Panc1 (cell line): ENCODE measurements at regions not wholly inside any gene's neighbourhood (a gene's known extent, or its start where the extent isn't known, plus 50 kb on each side); places are given as distances from the start of the nearest gene placed in this dataset.

Experiments
- ATAC-seq: fragments of 200-7000 bp; cut with Tn5 transposase; 2 replicates; pipeline ENCODE4 v1.9.1; 2020; ENCODE audit warnings: mild to moderate bottlenecking, moderate library complexity
- BruUV-seq: library from RNA; stranded (reverse); fragments of 400-500 nt; replicated peaks from 2 replicates; lab custom pipeline; 2021; lab: Mats Ljungman, UMichigan
- CTCF ChIA-PET: fragments of 300-600 bp; sonication (Branson Sonifier 250); formaldehyde crosslinking; loops from one replicate; lab custom pipeline; 2022; ENCODE audit warnings: antibody characterized with exemption; lab: Charles Lee
- POLR2A ChIA-PET: fragments of 300-600 bp; sonication (Branson Sonifier 250); formaldehyde crosslinking; loops from one replicate; lab custom pipeline; 2022; ENCODE audit warnings: antibody characterized with exemption; lab: Charles Lee
- DNase-seq: peaks from one replicate; pipeline ENCODE4 v3.0.0-alpha.2; 2010; ENCODE audit warnings: low read depth, low spot score
- H3K27ac ChIP-seq: 2 replicates; pipeline ENCODE4 v1.5.1; 2011; ENCODE audit warnings: mild to moderate bottlenecking, low read length, inconsistent platforms
- H3K27me3 ChIP-seq: fragments of 200-500 bp; sonication (Bioruptor generic); 2 replicates; pipeline ENCODE4 v1.6.0; 2014; ENCODE audit warnings: low read length, inconsistent platforms; ENCODE audit not compliant: control insufficient read depth, insufficient read depth
- H3K36me3 ChIP-seq: fragments of 200-500 bp; sonication (Bioruptor generic); 2 replicates; pipeline ENCODE4 v1.5.1; 2014; ENCODE audit warnings: inconsistent platforms, mild to moderate bottlenecking, low read length, moderate library complexity; ENCODE audit not compliant: control insufficient read depth, insufficient read depth
- H3K4me1 ChIP-seq: 2 replicates; pipeline ENCODE4 v1.5.1; 2011; ENCODE audit warnings: inconsistent platforms, mild to moderate bottlenecking, low read length, moderate library complexity; ENCODE audit not compliant: control insufficient read depth, insufficient read depth
- H3K4me3 ChIP-seq, 2 experiments: 2 replicates each; pipeline ENCODE4 v1.5.1; 2011 to 2012; ENCODE audit warnings: low read depth in 2 of 2, low read length in 2 of 2, mild to moderate bottlenecking in 2 of 2, inconsistent platforms in 1 of 2, moderate library complexity in 1 of 2
- H3K9me3 ChIP-seq: fragments of 200-500 bp; sonication (Bioruptor generic); 2 replicates; pipeline ENCODE4 v1.5.1; 2014; ENCODE audit warnings: low read depth, mild to moderate bottlenecking, inconsistent platforms, low read length, moderate library complexity; ENCODE audit not compliant: control insufficient read depth, insufficient read depth
- POLR2AphosphoS5 ChIP-seq: IDR thresholded peaks from 2 replicates; pipeline ENCODE4 v1.6.1; 2012; ENCODE audit warnings: mild to moderate bottlenecking, low read depth, low read length, moderate library complexity
- SIN3A ChIP-seq: IDR thresholded peaks from 2 replicates; pipeline ENCODE4 v1.6.1; 2012; ENCODE audit warnings: low read depth, mild to moderate bottlenecking, low read length, moderate library complexity, borderline replicate concordance; ENCODE audit not compliant: insufficient read depth
- TCF7L2 ChIP-seq: IDR thresholded peaks from 2 replicates; pipeline ENCODE4 v1.6.1; 2011; ENCODE audit warnings: mild to moderate bottlenecking, low read depth, low read length, inconsistent platforms
- in situ Hi-C: cut with HindIII; loops from 2 replicates; pipeline ENCODE4 v1.10.0; 2016; ENCODE audit warnings: low sequenced_read_pairs, low pct_unique_long_range_greater_than_20kb
- intact Hi-C: fragments of 100-400 bp; cut with micrococcal nuclease; formaldehyde crosslinking; loops from one replicate; pipeline ENCODE4 v1.10.0; 2022; ENCODE audit not compliant: unreplicated experiment
- TF ChIP-seq, protein P1 (sequence below), 2 experiments: IDR thresholded peaks; 2 replicates each; pipeline ENCODE4 v1.6.1; 2011 to 2012; ENCODE audit warnings: low read depth in 2 of 2, control low read depth in 1 of 2, low read length in 1 of 2, mild to moderate bottlenecking in 1 of 2, moderate library complexity in 1 of 2; ENCODE audit not compliant: insufficient read depth in 1 of 2
- TF ChIP-seq, protein P2 (sequence below): fragments of 450-650 bp; IDR thresholded peaks from 2 replicates; pipeline ENCODE4 v1.5.1; 2017; ENCODE audit warnings: mild to moderate bottlenecking

DNA sequence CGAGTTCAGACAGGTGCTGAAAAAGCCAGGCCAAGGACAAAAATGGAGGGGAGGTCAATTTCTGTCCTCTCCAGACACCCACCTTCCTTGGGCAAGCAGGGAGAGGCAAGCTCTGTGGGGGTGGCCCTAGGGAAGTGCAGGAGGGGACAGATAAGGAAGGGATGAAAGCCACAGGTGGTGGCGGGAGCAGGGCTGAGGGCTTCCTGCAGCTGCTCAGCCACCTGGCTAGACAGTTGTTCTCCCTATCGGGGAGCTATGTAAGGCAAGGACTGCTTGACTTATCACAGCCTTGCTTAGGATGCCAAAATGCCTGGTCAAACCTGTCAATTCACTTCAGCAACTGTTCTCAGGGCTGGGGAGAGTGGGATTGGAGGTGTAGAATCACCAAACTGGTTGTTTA is 266.1 kb downstream of the ZSWIM6 start:
- no peak overlapping the region for H3K27ac ChIP-seq
- ATAC-seq: no peak
- intact Hi-C loops (no loop called here), in situ Hi-C loops (no loop called here)
- no peaks in the 10 kb centered on the region for H3K27me3 ChIP-seq
- ChIA-PET CTCF (interaction anchor here (0.6 kb wide), 1 partner anchor 243 kb away, joined by 4 read pairs; no protein-coding TSS in a partner anchor), POLR2A (no interaction called here)
- no peak for DNase-seq
- H3K4me3 ChIP-seq: no peak overlapping the region
- TF ChIP-seq, protein P1, sequence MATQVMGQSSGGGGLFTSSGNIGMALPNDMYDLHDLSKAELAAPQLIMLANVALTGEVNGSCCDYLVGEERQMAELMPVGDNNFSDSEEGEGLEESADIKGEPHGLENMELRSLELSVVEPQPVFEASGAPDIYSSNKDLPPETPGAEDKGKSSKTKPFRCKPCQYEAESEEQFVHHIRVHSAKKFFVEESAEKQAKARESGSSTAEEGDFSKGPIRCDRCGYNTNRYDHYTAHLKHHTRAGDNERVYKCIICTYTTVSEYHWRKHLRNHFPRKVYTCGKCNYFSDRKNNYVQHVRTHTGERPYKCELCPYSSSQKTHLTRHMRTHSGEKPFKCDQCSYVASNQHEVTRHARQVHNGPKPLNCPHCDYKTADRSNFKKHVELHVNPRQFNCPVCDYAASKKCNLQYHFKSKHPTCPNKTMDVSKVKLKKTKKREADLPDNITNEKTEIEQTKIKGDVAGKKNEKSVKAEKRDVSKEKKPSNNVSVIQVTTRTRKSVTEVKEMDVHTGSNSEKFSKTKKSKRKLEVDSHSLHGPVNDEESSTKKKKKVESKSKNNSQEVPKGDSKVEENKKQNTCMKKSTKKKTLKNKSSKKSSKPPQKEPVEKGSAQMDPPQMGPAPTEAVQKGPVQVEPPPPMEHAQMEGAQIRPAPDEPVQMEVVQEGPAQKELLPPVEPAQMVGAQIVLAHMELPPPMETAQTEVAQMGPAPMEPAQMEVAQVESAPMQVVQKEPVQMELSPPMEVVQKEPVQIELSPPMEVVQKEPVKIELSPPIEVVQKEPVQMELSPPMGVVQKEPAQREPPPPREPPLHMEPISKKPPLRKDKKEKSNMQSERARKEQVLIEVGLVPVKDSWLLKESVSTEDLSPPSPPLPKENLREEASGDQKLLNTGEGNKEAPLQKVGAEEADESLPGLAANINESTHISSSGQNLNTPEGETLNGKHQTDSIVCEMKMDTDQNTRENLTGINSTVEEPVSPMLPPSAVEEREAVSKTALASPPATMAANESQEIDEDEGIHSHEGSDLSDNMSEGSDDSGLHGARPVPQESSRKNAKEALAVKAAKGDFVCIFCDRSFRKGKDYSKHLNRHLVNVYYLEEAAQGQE (IDR thresholded peaks at IDR 0.05; ENCODE audit: insufficient read depth in 1 of 2, low read depth in 2 of 2, low read length in 1 of 2): no peak
- no TSS peak for BruUV-seq
- H3K36me3 ChIP-seq: no peaks in the 10 kb centered on the region
- H3K4me1 ChIP-seq: peaks cover 15% of the 10 kb centered on the region
- H3K9me3 ChIP-seq: no peaks in the 10 kb centered on the region

DNA sequence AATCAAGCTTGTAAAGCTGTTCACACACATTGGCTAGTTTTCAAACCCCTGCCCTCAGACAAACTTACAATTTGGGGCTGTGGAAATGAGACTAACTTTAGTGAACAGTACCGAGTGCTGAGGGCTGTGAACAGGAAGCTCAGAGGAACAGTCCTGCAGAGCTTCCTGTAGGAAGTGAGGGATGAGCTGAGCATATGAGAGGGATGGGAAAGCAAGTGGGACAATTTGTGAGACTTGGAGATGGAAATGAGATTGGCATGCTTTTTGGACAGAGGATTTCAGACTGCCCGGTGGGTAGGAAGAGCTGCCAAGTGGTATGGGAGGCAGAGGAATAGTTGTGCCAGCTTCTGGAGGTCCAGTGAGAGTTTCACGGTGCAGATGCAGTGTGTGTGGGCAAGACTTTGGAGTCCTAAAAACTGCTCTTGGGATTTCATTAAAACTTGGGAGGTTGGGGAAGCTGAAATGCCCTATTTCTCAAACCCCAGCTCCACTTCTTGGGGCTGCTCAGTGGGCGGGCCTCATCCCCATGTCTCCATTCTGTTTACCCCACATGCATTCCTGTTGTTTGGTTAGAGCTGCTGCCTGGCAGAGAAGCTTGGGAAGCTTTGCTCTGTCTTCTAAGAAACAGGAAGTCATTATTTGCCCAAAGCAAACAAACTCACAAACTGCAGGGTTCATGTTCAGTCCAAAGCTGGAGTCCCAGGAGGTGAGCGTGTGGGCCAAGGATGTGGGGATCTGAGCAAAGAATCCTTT is 267.5 kb downstream of the ZSWIM6 start:
- H3K36me3 ChIP-seq: no peaks in the 10 kb centered on the region
- intact Hi-C loops: no loop called here
- no peak overlapping the region; a peak in 1 of 4 replicates for H3K4me3 ChIP-seq
- no peaks in the 10 kb centered on the region for H3K27me3 ChIP-seq
- H3K4me1 ChIP-seq: peaks cover 15% of the 10 kb centered on the region
- peak overlapping the region; percentile 31; the same call in 1 of the 2 replicates for H3K27ac ChIP-seq
- DNase-seq (peak; percentile 33), ATAC-seq (peak; percentile 89)
- POLR2A ChIA-PET: no interaction called here
- CTCF ChIA-PET: no interaction called here
- TF ChIP-seq SIN3A: no peak
- TF ChIP-seq, protein P2, sequence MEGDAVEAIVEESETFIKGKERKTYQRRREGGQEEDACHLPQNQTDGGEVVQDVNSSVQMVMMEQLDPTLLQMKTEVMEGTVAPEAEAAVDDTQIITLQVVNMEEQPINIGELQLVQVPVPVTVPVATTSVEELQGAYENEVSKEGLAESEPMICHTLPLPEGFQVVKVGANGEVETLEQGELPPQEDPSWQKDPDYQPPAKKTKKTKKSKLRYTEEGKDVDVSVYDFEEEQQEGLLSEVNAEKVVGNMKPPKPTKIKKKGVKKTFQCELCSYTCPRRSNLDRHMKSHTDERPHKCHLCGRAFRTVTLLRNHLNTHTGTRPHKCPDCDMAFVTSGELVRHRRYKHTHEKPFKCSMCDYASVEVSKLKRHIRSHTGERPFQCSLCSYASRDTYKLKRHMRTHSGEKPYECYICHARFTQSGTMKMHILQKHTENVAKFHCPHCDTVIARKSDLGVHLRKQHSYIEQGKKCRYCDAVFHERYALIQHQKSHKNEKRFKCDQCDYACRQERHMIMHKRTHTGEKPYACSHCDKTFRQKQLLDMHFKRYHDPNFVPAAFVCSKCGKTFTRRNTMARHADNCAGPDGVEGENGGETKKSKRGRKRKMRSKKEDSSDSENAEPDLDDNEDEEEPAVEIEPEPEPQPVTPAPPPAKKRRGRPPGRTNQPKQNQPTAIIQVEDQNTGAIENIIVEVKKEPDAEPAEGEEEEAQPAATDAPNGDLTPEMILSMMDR: no peak
- TF ChIP-seq, protein P1 (IDR thresholded peaks at IDR 0.05; ENCODE audit: insufficient read depth in 1 of 2, low read depth in 2 of 2, low read length in 1 of 2): no peak
- TF ChIP-seq TCF7L2: no peak
- peak; percentile 36; the same call in 1 of the 2 replicates for TF ChIP-seq POLR2AphosphoS5
- no TSS peak for BruUV-seq
- in situ Hi-C loops: no loop called here
- no peaks in the 10 kb centered on the region for H3K9me3 ChIP-seq
